ENCODE measurements at regions not wholly inside any gene's neighbourhood (a gene's known extent, or its start where the extent isn't known, plus 50 kb on each side); places are given as distances from the start of the nearest gene placed in this dataset.

DNA sequence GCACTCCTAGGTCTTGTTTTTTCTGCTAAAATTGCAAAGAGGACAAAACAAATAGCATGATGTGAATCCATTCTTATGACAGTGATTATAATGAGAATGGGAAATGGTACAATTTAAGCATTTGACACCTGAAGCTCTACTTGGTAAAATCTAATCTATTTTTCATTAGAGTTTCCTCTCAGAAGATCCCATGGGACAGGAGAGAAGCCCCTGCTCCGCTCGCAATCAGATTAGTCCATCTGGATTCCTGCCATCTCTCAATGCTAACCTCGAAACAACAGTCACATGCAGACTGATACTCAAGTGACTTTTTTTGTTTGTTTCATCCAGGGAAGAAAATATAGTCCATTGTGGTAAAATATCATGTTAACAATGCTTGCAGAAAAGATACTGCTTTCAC is 107.4 kb upstream of the TOM1L1 start:
- Histone ChIP-seq H3K4me3 (no peak overlapping the region), H3K27me3 (no peaks in the 10 kb centered on the region), H3K4me1 (no peaks in the 10 kb centered on the region), H3K9me3 (no peaks in the 10 kb centered on the region), H3K27ac (no peak overlapping the region), H3K36me3 (no peaks in the 10 kb centered on the region)
- DNase-seq (ENCODE audit: low spot score in 2 of 2) = no peak
- intact Hi-C loops (cut with DNase I; ENCODE audit: low total_unique reads) = no loop called here
- TF ChIP-seq POLR2AphosphoS5 (IDR thresholded peaks at IDR 0.05) = no peak
- TF ChIP-seq, protein P1, sequence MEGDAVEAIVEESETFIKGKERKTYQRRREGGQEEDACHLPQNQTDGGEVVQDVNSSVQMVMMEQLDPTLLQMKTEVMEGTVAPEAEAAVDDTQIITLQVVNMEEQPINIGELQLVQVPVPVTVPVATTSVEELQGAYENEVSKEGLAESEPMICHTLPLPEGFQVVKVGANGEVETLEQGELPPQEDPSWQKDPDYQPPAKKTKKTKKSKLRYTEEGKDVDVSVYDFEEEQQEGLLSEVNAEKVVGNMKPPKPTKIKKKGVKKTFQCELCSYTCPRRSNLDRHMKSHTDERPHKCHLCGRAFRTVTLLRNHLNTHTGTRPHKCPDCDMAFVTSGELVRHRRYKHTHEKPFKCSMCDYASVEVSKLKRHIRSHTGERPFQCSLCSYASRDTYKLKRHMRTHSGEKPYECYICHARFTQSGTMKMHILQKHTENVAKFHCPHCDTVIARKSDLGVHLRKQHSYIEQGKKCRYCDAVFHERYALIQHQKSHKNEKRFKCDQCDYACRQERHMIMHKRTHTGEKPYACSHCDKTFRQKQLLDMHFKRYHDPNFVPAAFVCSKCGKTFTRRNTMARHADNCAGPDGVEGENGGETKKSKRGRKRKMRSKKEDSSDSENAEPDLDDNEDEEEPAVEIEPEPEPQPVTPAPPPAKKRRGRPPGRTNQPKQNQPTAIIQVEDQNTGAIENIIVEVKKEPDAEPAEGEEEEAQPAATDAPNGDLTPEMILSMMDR (IDR thresholded peaks at IDR 0.05) = no peak
- TF ChIP-seq POLR2A (IDR thresholded peaks at IDR 0.05) = no peak

DNA sequence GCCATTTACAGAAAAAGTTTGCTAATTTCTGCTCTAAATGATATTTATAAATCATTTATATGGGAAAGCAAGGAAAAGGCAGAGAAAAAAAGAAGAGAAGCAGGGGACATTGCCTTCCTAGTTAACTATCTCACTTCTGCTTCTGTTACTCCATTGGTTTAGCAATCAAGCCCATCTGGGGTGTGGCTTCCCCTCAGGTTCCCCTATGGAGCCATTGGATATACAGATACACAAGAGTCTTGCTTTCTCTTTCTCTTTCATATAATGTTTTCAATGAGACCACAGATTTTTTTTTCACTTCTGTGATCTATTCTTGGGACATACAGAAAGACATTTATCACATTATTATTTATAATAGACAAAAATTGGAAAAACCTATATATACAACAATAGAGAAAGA is 105.6 kb upstream of the TOM1L1 start:
- intact Hi-C loops (cut with DNase I; ENCODE audit: low total_unique reads) = no loop called here
- Histone ChIP-seq H3K4me1 (no peaks in the 10 kb centered on the region), H3K9me3 (no peaks in the 10 kb centered on the region), H3K4me3 (no peak overlapping the region), H3K27me3 (no peaks in the 10 kb centered on the region), H3K36me3 (no peaks in the 10 kb centered on the region), H3K27ac (no peak overlapping the region)
- no peak for TF ChIP-seq POLR2A (IDR thresholded peaks at IDR 0.05)
- TF ChIP-seq, protein P1 (IDR thresholded peaks at IDR 0.05) = no peak
- no peak for TF ChIP-seq POLR2AphosphoS5 (IDR thresholded peaks at IDR 0.05)
- no peak for DNase-seq (ENCODE audit: low spot score in 2 of 2)

DNA sequence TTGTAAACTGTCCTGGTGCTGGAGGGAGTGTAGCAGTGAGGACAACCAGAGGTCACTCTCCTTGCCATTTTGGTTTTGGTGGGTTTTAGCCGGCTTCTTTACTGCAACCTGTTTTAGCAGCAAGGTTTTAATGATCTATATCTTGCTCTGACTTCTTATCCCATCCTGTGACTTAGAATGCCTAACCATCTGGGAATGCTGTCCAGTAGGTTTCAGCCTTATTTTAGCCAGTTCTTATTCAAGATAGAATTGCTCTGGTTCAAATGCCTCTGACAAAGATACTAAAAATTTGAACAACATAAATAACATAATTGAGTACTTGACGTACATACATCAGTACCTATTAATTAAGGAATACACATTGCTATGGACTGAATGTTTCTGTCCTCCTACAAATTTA is 93.3 kb upstream of the TOM1L1 start:
- H3K27me3 ChIP-seq = no peaks in the 10 kb centered on the region
- no peaks in the 10 kb centered on the region for H3K36me3 ChIP-seq
- TF ChIP-seq POLR2AphosphoS5 (IDR thresholded peaks at IDR 0.05) = no peak
- TF ChIP-seq, protein P1 (IDR thresholded peaks at IDR 0.05) = no peak
- TF ChIP-seq POLR2A (IDR thresholded peaks at IDR 0.05) = no peak
- no peaks in the 10 kb centered on the region for H3K9me3 ChIP-seq
- H3K27ac ChIP-seq = no peak overlapping the region
- DNase-seq (ENCODE audit: low spot score in 2 of 2) = no peak
- intact Hi-C loops (cut with DNase I; ENCODE audit: low total_unique reads) = no loop called here
- no peaks in the 10 kb centered on the region for H3K4me1 ChIP-seq
- H3K4me3 ChIP-seq = no peak overlapping the region

DNA sequence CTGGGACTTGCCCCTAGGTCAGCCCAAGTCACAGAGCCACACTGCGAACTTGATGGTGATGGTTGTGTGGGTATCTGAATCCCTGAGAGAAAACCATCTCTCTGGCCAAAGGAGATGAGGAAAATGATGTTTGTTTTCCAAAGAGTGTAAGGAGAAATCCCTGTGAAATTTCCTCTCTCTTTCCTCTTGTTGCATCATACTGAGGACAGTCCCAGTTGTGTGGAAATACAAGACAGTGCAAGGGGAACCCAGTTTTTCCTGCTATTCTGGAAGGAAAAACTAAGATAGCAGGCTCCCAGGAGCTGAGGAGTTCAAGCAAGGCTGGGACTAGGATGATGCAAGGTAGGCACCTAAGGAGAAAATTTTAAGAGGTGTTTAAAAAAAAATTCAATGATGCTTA is 86.8 kb upstream of the TOM1L1 start:
- H3K4me3 ChIP-seq = no peak overlapping the region
- H3K27ac ChIP-seq = no peak overlapping the region
- H3K36me3 ChIP-seq = no peaks in the 10 kb centered on the region
- no peaks in the 10 kb centered on the region for H3K4me1 ChIP-seq
- intact Hi-C loops (cut with DNase I; ENCODE audit: low total_unique reads) = no loop called here
- TF ChIP-seq POLR2A (IDR thresholded peaks at IDR 0.05) (no peak), POLR2AphosphoS5 (IDR thresholded peaks at IDR 0.05) (no peak)
- TF ChIP-seq, protein P1 (IDR thresholded peaks at IDR 0.05) = no peak
- H3K27me3 ChIP-seq = no peaks in the 10 kb centered on the region
- no peak for DNase-seq (ENCODE audit: low spot score in 2 of 2)
- H3K9me3 ChIP-seq = no peaks in the 10 kb centered on the region

DNA sequence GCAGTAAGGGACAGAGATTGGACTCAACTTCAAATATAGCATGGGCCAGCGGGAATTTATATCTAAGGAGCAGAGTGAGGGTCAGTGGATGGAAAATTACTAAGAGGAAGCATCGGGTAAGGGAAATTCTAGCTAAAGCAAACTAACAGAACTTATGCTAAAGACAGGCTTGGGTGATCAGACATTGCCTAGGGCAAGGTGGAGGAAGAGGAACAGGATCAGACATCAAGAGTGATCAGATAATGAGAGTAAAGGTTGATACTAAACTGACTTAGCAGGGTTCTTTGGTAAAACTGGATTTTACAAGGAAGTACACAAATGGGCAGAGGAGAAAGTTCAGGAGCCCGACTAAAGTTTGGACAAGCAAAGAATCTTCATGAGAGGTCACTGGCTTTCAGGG is 86.3 kb upstream of the TOM1L1 start:
- no peaks in the 10 kb centered on the region for H3K4me1 ChIP-seq
- H3K9me3 ChIP-seq = no peaks in the 10 kb centered on the region
- no peak for DNase-seq (ENCODE audit: low spot score in 2 of 2)
- no peak for TF ChIP-seq POLR2A (IDR thresholded peaks at IDR 0.05)
- TF ChIP-seq, protein P1 (IDR thresholded peaks at IDR 0.05) = no peak
- TF ChIP-seq POLR2AphosphoS5 (IDR thresholded peaks at IDR 0.05) = no peak
- intact Hi-C loops (cut with DNase I; ENCODE audit: low total_unique reads) = no loop called here
- H3K36me3 ChIP-seq = no peaks in the 10 kb centered on the region
- no peak overlapping the region for H3K27ac ChIP-seq
- H3K27me3 ChIP-seq = no peaks in the 10 kb centered on the region
- H3K4me3 ChIP-seq = no peak overlapping the region
